WI38 (cell line): ENCODE measurements at regions not wholly inside any gene's neighbourhood (a gene's known extent, or its start where the extent isn't known, plus 50 kb on each side); places are given as distances from the start of the nearest gene placed in this dataset.
"Not testable (repeated sequence)": the region's sequence is repeated elsewhere in the genome, so short reads cannot be mapped to it uniquely, and the experiment has no call there.

ENCODE experiments used
- H3K4me3 ChIP-seq: 2 replicates; pipeline ENCODE4 v1.5.1; 2011; ENCODE audit warnings: low read depth, mild to moderate bottlenecking, control low read depth, low read length
- TF ChIP-seq, protein P1 (sequence below): IDR thresholded peaks from 2 replicates; pipeline ENCODE4 v1.5.1; 2012; ENCODE audit warnings: low read depth, mild to moderate bottlenecking, control low read depth, low read length

DNA sequence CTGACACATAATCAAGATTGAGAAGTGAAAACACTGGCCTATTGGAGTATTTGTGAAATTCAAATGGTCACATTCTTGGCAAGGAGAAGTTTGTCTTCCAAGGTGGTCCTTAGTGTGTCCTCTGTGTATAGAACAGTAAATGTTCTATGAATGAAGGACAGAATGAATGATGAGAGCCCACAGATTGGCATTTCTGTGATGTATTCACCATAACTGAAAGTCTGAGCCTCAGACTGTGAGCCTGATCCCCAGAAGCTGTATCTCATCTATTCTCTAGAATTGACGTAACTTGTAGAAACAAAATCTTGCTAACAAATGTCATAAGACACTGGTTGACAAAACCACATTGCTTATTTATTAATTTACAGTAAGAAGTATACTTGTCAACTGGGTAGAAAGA is 111.5 kb upstream of the ETV3 start:
- H3K4me3 ChIP-seq = no peak overlapping the region
- TF ChIP-seq, protein P1, sequence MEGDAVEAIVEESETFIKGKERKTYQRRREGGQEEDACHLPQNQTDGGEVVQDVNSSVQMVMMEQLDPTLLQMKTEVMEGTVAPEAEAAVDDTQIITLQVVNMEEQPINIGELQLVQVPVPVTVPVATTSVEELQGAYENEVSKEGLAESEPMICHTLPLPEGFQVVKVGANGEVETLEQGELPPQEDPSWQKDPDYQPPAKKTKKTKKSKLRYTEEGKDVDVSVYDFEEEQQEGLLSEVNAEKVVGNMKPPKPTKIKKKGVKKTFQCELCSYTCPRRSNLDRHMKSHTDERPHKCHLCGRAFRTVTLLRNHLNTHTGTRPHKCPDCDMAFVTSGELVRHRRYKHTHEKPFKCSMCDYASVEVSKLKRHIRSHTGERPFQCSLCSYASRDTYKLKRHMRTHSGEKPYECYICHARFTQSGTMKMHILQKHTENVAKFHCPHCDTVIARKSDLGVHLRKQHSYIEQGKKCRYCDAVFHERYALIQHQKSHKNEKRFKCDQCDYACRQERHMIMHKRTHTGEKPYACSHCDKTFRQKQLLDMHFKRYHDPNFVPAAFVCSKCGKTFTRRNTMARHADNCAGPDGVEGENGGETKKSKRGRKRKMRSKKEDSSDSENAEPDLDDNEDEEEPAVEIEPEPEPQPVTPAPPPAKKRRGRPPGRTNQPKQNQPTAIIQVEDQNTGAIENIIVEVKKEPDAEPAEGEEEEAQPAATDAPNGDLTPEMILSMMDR = no peak

- H3K4me3 ChIP-seq = no peak overlapping the region
These were observed 111.1 kb upstream of the ETV3 start for GRCh38 chr1:157249326-157249725.

GRCh38 chr1:157247764-157248049 is 109.5 kb upstream of the ETV3 start:
- H3K4me3 ChIP-seq = not testable (repeated sequence)

More at GRCh38 chr1:157249326-157249725, 111.1 kb upstream of the ETV3 start:
- TF ChIP-seq, protein P1 = no peak

DNA sequence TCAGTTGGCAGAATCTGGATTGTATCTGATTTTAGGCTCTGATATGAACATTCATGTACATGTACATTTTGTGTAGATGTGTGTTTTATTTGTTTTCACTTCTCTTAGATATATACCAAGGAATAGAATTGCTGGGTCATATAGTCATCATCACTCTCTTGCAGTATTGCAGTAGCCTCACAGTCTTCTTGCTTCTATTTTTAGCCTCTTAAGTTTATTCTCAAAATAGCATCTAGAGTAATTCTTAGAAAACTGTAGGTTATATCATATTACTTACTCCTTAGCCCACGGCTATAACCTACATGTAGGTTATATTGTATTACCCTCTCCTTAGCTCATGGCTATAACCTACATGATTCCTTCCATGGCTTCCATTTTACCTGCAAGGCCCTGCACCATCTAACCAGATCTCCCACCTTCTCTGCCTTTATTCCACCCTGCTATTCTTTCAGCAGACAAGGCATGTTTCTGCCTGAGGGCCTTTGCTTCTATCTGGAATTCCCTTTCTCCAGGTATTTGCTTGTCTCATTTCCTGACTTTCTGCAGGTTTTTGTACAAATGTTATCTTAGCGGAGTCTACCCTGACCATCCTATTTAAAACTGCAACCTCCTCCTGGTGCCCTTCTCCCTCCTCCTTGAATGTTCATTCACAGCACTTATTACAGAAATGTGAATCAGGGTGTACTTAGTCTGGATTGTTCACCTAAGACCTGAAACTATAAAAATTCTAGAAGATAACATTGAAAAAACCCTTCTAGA is 109.0 kb upstream of the ETV3 start:
- TF ChIP-seq, protein P1 = no peak
- no peak overlapping the region for H3K4me3 ChIP-seq

- TF ChIP-seq, protein P1 = no peak
- H3K4me3 ChIP-seq = no peak overlapping the region
These were observed 107.6 kb upstream of the ETV3 start for GRCh38 chr1:157245823-157246222.

- TF ChIP-seq, protein P1 = no peak
- no peak overlapping the region for H3K4me3 ChIP-seq
These were observed 103.0 kb upstream of the ETV3 start for GRCh38 chr1:157241185-157241538.

DNA sequence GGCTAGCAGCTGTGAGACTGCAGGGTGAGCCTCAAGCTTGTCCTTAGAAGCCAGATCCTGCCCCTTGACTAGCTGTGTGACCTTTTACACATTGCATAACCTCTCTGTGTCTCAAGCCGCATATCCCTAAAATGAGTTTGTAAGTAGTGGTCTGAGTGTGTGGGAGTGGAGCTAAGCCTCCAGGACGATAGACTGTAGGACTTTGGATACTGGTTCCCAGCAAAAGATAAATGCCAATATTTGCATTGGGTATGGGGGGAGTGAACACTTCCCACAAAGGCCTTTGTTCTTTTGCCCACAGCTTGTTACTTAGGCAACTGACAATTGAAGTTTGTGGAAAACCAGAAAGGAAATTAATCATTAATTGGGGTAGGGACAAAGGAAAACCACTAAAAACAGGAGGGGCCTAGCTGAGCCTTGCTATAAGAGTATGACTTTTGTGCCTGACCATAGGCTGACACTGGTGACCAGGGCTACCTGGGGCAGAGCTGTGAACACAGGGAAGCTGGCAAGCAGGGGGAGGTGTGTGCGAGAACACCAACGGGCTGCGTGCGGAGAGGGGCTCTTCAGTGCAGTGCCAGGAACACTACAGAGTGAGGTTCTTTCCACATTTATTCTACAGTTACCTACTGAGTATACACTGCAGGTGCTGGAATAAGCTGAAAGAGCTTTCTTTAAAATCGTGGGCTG is 102.4 kb upstream of the ETV3 start:
- TF ChIP-seq, protein P1 = no peak
- H3K4me3 ChIP-seq = no peak overlapping the region
